Sigmoid colon (tissue), 3 donors: ENCODE measurements at regions not wholly inside any gene's neighbourhood (a gene's known extent, or its start where the extent isn't known, plus 50 kb on each side); places are given as distances from the start of the nearest gene placed in this dataset.

Experiments used
- POLR2A ChIP-seq, 2 donors: fragments of 450-650 bp; IDR thresholded peaks; one replicate each; pipeline ENCODE4 v1.6.1; 2016; ENCODE audit warnings: antibody characterized with exemption in 2 of 2, mild to moderate bottlenecking in 2 of 2, moderate library complexity in 2 of 2
- TF ChIP-seq, protein P1 (sequence below), 4 experiments: fragments of 450-650 bp in 3 of 4; fragments of 200-600 bp in 1 of 4; IDR thresholded peaks; one replicate each; pipeline ENCODE4 v1.5.1; 2016 to 2019; ENCODE audit warnings: antibody characterized with exemption in 4 of 4, mild to moderate bottlenecking in 3 of 4, moderate library complexity in 2 of 4

DNA sequence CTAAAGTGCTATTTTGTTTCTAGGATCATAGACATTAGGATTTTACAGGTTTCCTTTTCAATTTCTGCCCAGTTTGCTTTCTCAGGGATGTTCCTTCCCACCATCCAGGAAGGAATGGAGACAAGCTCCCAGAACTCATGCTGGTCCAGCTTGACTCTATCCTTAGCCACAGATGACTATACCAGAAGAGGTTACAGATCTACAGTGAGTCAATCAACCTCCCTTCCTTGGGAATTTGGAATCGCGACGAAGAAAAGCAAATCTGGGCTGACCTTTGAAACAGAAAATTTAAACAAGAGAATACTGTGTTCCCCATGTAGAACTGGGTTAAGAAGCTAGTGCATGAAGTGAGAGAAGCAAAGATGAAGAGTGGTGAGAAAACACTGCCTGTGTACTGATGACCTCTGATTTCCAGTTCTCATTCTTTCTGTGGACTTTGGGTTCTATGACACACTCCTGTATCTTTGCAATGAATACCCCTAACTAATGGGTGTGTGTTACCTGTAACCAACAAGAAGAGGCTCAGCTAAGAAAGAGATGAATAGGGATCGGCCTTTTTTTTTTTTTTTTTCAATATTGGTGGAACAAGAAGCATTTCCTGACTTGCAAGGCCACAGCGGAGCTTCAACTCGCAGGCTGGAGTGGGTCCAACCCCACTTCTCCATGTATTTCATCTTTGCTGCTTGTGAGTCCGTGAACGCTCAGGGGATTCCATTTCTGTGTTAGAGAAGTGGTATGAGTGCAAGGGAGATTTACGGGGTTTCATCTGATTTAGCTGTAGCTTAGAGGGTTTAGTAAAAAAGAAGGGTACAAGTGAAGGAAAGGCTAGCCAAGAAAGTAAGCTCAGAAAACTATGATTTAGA, 563.9 kb upstream of the CLINT1 start:
- TF ChIP-seq, protein P1, sequence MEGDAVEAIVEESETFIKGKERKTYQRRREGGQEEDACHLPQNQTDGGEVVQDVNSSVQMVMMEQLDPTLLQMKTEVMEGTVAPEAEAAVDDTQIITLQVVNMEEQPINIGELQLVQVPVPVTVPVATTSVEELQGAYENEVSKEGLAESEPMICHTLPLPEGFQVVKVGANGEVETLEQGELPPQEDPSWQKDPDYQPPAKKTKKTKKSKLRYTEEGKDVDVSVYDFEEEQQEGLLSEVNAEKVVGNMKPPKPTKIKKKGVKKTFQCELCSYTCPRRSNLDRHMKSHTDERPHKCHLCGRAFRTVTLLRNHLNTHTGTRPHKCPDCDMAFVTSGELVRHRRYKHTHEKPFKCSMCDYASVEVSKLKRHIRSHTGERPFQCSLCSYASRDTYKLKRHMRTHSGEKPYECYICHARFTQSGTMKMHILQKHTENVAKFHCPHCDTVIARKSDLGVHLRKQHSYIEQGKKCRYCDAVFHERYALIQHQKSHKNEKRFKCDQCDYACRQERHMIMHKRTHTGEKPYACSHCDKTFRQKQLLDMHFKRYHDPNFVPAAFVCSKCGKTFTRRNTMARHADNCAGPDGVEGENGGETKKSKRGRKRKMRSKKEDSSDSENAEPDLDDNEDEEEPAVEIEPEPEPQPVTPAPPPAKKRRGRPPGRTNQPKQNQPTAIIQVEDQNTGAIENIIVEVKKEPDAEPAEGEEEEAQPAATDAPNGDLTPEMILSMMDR (IDR thresholded peaks at IDR 0.05), result no peak
- no peak for TF ChIP-seq POLR2A (IDR thresholded peaks at IDR 0.05)
